GM20431 (cell line): ENCODE measurements at regions not wholly inside any gene's neighbourhood (a gene's known extent, or its start where the extent isn't known, plus 50 kb on each side); places are given as distances from the start of the nearest gene placed in this dataset.
"Not testable (repeated sequence)": the region's sequence is repeated elsewhere in the genome, so short reads cannot be mapped to it uniquely, and the experiment has no call there.

Source experiments
- in situ Hi-C: fragments of 300-500 bp; cut with MseI, MboI; formaldehyde crosslinking; loops from one replicate; pipeline ENCODE4 v1.15.0; 2020; ENCODE audit warnings: low sequenced_read_pairs; ENCODE audit not compliant: unreplicated experiment

- in situ Hi-C loops, result no loop called here
Measured at GRCh38 chr5:42230839-42231238, 192.4 kb upstream of the GHR start.

GRCh38 chr5:42235241-42235640 is 188.0 kb upstream of the GHR start:
- in situ Hi-C loops, result no loop called here

- in situ Hi-C loops, result no loop called here
Measured at GRCh38 chr5:42235837-42236236, 187.4 kb upstream of the GHR start.

- in situ Hi-C loops, result no loop called here
Measured at GRCh38 chr5:42241636-42242035, 181.6 kb upstream of the GHR start.

- in situ Hi-C loops, result no loop called here
Measured at GRCh38 chr5:42242210-42242609, 181.0 kb upstream of the GHR start.

GRCh38 chr5:42242881-42243485 is 180.3 kb upstream of the GHR start:
- in situ Hi-C loops, result no loop called here

GRCh38 chr5:42252306-42252705 is 170.9 kb upstream of the GHR start:
- in situ Hi-C loops, result no loop called here

- in situ Hi-C loops, result not testable (repeated sequence)
Measured at GRCh38 chr5:42259914-42260313, 163.3 kb upstream of the GHR start.

- in situ Hi-C loops, result no loop called here
Measured at GRCh38 chr5:42267091-42267490, 156.1 kb upstream of the GHR start.

- in situ Hi-C loops, result not testable (repeated sequence)
Measured at GRCh38 chr5:42268170-42268569, 155.1 kb upstream of the GHR start.

GRCh38 chr5:42268630-42269029 is 154.6 kb upstream of the GHR start:
- in situ Hi-C loops, result no loop called here

GRCh38 chr5:42270771-42271170 is 152.5 kb upstream of the GHR start:
- in situ Hi-C loops, result no loop called here

- in situ Hi-C loops, result no loop called here
Measured at GRCh38 chr5:42274913-42275312, 148.3 kb upstream of the GHR start.

GRCh38 chr5:42277293-42277692 is 145.9 kb upstream of the GHR start:
- in situ Hi-C loops, result no loop called here

GRCh38 chr5:42284584-42284983 is 138.7 kb upstream of the GHR start:
- in situ Hi-C loops, result no loop called here

GRCh38 chr5:42285230-42285629 is 138.0 kb upstream of the GHR start:
- in situ Hi-C loops, result no loop called here

GRCh38 chr5:42300496-42300895 is 122.7 kb upstream of the GHR start:
- in situ Hi-C loops, result no loop called here

GRCh38 chr5:42301349-42301748 is 121.9 kb upstream of the GHR start:
- in situ Hi-C loops, result no loop called here

GRCh38 chr5:42302186-42302585 is 121.1 kb upstream of the GHR start:
- in situ Hi-C loops, result no loop called here

GRCh38 chr5:42306287-42306686 is 117.0 kb upstream of the GHR start:
- in situ Hi-C loops, result no loop called here

- in situ Hi-C loops, result no loop called here
Measured at GRCh38 chr5:42309865-42310264, 113.4 kb upstream of the GHR start.

GRCh38 chr5:42315214-42315613 is 108.0 kb upstream of the GHR start:
- in situ Hi-C loops, result no loop called here

- in situ Hi-C loops, result no loop called here
Measured at GRCh38 chr5:42317575-42317974, 105.7 kb upstream of the GHR start.
